ENCODE measurements at regions not wholly inside any gene's neighbourhood (a gene's known extent, or its start where the extent isn't known, plus 50 kb on each side); places are given as distances from the start of the nearest gene placed in this dataset.

DNA sequence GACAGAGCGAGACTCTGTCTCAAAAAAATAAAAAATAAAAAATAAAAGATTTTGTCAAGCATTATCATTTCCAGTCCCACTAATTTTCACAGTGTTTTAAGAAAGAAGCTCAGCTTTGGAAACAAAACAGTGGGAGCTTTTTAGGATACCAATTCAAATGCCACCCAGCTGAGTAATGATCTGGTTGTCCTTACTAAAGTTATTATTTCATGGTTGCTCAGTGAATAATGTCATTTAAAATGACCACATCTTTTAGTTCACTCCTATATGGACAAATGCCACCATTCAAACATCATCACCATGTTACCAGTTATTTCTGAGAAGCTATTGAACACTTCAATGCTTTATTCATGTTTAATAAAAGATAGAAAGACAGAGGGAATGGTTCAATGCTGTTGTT, 365.0 kb downstream of the CCER1 start:
- H3K18ac ChIP-seq (ENCODE audit: insufficient read length, low read depth, low read length): no peak overlapping the region
- no peak overlapping the region for H4K91ac ChIP-seq (ENCODE audit: insufficient read length, low read depth, low read length)
- H3K9ac ChIP-seq (ENCODE audit: extremely low read depth, insufficient read length, low read length): no peak overlapping the region
- no peaks in the 10 kb centered on the region for H3K79me2 ChIP-seq (ENCODE audit: insufficient read depth, low read length)
- no peak overlapping the region for H2BK5ac ChIP-seq (ENCODE audit: insufficient read length, low read length)
- no peak overlapping the region for H3K4me2 ChIP-seq (ENCODE audit: insufficient read depth, insufficient read length, low read length)
- no peak overlapping the region for H2AK5ac ChIP-seq (ENCODE audit: insufficient read length, low read length)
- no peaks in the 10 kb centered on the region for H3K4me1 ChIP-seq (ENCODE audit: insufficient read depth, low read length)
- no peak overlapping the region for H3K27ac ChIP-seq (ENCODE audit: insufficient read length, low read depth, low read length)
- H4K5ac ChIP-seq (ENCODE audit: insufficient read length, low read depth, low read length): no peak overlapping the region
- H3K23me2 ChIP-seq (ENCODE audit: insufficient read length, low read depth, low read length, poor library complexity, severe bottlenecking): no peaks in the 10 kb centered on the region
- H3K4me1 Mint-ChIP-seq: no peaks in the 10 kb centered on the region
- no peak overlapping the region for H4K8ac ChIP-seq (replicated peaks; ENCODE audit: insufficient read length, low read depth, low read length)
- no peaks in the 10 kb centered on the region for H3K27me3 ChIP-seq (ENCODE audit: insufficient read depth, low read length)
- WGBS (ENCODE audit: extremely low coverage, insufficient read length, low lambda C conversion rate): no CpG with 5 or more reads among the region's 1 CpG
- no peaks in the 10 kb centered on the region for H3K36me3 Mint-ChIP-seq (ENCODE audit: insufficient read depth in 1 of 3, low read depth in 3 of 3)
- no peak overlapping the region for H3K23ac ChIP-seq (ENCODE audit: insufficient read length, low read depth, low read length)
- H3K9me3 Mint-ChIP-seq: no peaks in the 10 kb centered on the region; a peak in 1 of 5 replicates
- no peak overlapping the region for H2BK120ac ChIP-seq (ENCODE audit: low read depth, low read length, poor library complexity, severe bottlenecking)
- DNase-seq: no peak
- H3K9me3 ChIP-seq (ENCODE audit: control insufficient read depth, low read depth, low read length): no peaks in the 10 kb centered on the region
- H3K56ac ChIP-seq (ENCODE audit: insufficient read length, low read depth, low read length): no peak overlapping the region
- no peak overlapping the region for H3K27ac Mint-ChIP-seq
- no peak overlapping the region for H3K4ac ChIP-seq (ENCODE audit: low read depth, low read length)
- no peaks in the 10 kb centered on the region for H3K79me1 ChIP-seq (ENCODE audit: insufficient read depth, low read depth, low read length, poor library complexity, severe bottlenecking)
- H2BK15ac ChIP-seq (ENCODE audit: low read depth, low read length): no peak overlapping the region
- no peak overlapping the region for H3K4me3 Mint-ChIP-seq
- no peak overlapping the region for H2BK12ac ChIP-seq (ENCODE audit: insufficient read length, low read depth, low read length)
- H3K27me3 Mint-ChIP-seq (ENCODE audit: low read depth): no peaks in the 10 kb centered on the region
- TF ChIP-seq, protein P1, sequence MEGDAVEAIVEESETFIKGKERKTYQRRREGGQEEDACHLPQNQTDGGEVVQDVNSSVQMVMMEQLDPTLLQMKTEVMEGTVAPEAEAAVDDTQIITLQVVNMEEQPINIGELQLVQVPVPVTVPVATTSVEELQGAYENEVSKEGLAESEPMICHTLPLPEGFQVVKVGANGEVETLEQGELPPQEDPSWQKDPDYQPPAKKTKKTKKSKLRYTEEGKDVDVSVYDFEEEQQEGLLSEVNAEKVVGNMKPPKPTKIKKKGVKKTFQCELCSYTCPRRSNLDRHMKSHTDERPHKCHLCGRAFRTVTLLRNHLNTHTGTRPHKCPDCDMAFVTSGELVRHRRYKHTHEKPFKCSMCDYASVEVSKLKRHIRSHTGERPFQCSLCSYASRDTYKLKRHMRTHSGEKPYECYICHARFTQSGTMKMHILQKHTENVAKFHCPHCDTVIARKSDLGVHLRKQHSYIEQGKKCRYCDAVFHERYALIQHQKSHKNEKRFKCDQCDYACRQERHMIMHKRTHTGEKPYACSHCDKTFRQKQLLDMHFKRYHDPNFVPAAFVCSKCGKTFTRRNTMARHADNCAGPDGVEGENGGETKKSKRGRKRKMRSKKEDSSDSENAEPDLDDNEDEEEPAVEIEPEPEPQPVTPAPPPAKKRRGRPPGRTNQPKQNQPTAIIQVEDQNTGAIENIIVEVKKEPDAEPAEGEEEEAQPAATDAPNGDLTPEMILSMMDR (conservative IDR thresholded peaks at IDR 0.05): no peak
- no peak overlapping the region for H3T11ph ChIP-seq (ENCODE audit: low read length)
- no peak overlapping the region for H2BK20ac ChIP-seq (ENCODE audit: low read depth, low read length, poor library complexity, severe bottlenecking)
- H4K20me1 ChIP-seq (ENCODE audit: control insufficient read depth, insufficient read depth, insufficient read length): no peaks in the 10 kb centered on the region
- no peak overlapping the region for H3K14ac ChIP-seq (ENCODE audit: insufficient read depth, low read length)
- no peak overlapping the region for H2AFZ ChIP-seq (ENCODE audit: low read length)

All from H9 (cell line).